ENCODE measurements at regions not wholly inside any gene's neighbourhood (a gene's known extent, or its start where the extent isn't known, plus 50 kb on each side); places are given as distances from the start of the nearest gene placed in this dataset.
"Not testable (repeated sequence)": the region's sequence is repeated elsewhere in the genome, so short reads cannot be mapped to it uniquely, and the experiment has no call there.

DNA sequence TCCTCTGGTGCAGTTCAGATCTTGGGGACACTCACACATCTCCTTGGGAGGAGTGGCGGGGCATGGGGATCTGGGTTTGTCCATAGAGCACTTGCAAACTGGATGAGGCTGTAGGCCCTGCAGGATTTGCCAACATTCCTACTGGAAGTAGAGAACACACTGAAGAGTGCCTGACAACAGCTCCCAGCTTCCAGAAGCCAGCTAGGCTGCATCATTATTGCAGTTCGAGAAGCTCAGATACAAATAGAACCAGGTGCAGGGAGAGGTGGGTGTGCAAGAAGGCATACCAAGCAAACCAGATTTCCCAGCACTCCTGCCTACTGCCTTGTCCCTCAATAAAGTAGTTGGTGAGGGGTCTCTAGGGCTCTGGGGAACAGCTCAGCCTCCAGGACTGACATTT lies 52.5 kb downstream of the RHOB start:
- CTCF ChIA-PET, result no interaction called here
- no peak overlapping the region for H3K27ac Mint-ChIP-seq

DNA sequence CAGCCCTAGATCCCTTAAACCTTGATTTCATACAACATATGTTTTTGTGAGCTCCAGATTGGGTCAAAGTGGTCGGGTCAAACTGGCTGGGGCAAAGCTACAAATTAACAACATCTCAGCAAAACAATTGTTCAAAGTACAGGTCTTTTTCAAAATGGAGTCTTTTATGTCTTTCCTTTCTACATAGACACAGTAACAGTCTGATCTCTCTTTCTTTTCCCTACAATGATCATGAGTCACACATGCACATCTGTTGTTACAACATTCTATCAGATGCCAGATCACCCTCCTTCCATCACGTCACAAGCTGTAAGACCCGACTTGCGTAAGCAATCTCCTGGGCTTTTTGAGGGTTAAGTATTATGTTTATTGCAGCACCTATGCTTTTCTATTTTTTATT lies 55.1 kb downstream of the RHOB start:
- Mint-ChIP-seq H3K27ac (no peak overlapping the region), H3K9me3 (no peaks in the 10 kb centered on the region), H3K36me3 (no peaks in the 10 kb centered on the region), H3K4me1 (no peaks in the 10 kb centered on the region), H3K4me3 (no peak overlapping the region), H3K27me3 (peaks cover 23% of the 10 kb centered on the region)
- CTCF ChIA-PET, result no interaction called here
- DNase-seq, result no peak

More for the DNA sequence above, 52.5 kb downstream of the RHOB start:
- H3K36me3 Mint-ChIP-seq, result no peaks in the 10 kb centered on the region
- H3K4me3 Mint-ChIP-seq, result no peak overlapping the region
- H3K27me3 Mint-ChIP-seq, result peaks cover 33% of the 10 kb centered on the region
- DNase-seq, result no peak
- H3K4me1 Mint-ChIP-seq, result peaks cover 3% of the 10 kb centered on the region
- no peaks in the 10 kb centered on the region for H3K9me3 Mint-ChIP-seq

DNA sequence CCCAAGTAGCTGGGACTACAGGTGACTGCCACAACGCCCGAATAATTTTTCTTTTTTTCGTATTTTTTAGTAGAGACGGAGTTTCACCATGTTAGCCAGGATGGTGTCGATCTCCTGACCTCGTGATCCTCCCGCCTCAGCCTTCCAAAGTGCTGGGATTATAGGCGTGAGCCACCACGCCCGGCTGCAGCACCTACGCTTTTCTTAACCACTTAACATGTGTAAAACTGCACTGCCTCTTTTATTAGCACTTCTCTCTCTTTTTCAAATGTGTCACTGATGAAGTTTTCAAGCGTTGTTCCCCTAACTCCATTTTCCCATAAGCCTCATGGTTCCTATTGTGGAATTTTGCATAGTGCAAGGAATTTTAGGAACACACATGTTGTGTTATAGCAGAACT lies 55.6 kb downstream of the RHOB start:
- CTCF ChIA-PET, H3K4me3 Mint-ChIP-seq, DNase-seq, H3K4me1 Mint-ChIP-seq, H3K9me3 Mint-ChIP-seq, H3K36me3 Mint-ChIP-seq, H3K27ac Mint-ChIP-seq: not testable (repeated sequence)
- H3K27me3 Mint-ChIP-seq, result peaks cover 19% of the 10 kb centered on the region

DNA sequence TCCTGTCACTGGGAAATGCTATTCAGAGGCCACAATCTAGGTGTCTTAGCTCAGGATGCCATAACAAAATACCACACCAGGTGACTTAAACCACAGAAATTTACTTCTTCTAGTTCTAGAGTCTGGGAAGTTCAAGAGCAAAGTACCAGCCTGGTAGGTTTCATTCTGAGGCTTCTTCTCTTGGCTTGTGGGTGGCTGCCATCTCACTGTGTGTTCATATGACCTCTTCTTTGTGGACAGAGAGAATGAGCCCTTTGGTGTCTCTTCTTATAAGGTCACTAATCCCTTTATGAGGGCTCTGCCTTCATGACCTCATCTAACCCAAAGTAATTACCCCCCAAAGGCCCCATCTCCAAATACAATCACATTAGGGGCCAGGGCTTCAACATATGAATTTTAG lies 57.3 kb downstream of the RHOB start:
- Mint-ChIP-seq H3K27me3 (peaks cover 14% of the 10 kb centered on the region), H3K27ac (no peak overlapping the region), H3K4me1 (no peaks in the 10 kb centered on the region), H3K4me3 (no peak overlapping the region), H3K36me3 (no peaks in the 10 kb centered on the region), H3K9me3 (no peaks in the 10 kb centered on the region)
- DNase-seq, result no peak
- CTCF ChIA-PET, result interaction anchor here (1.2 kb wide), 1 partner anchor 138 kb away, joined by 4 read pairs; no protein-coding TSS in a partner anchor

DNA sequence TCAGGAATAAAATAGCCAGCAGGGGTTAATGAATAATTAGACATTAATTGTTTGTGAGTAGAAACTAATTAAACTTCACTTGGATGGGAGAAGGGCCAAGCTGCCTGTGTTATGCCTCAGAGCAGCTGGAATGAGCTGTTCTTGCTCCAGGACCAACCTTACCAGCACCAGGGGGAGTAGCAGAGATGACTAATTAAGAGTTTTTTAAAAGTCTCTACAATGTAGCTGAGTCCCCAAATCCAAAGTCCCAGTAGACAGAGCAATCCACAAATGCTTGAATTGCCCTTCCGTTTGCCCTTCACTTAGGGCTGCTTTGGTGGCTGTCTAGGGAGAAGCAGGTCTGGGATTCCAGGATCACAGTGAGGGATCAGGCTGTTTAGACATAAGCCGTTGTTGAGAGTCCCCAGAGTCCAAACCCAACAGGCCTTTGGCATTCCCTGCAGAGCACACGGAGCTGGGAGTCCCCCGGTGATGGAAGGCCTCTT lies 59.4 kb downstream of the RHOB start:
- Mint-ChIP-seq H3K4me3 (no peak overlapping the region), H3K27ac (no peak overlapping the region)
- CTCF ChIA-PET, result interaction anchor here (1.3 kb wide), 1 partner anchor 136 kb away, joined by 3 read pairs; no protein-coding TSS in a partner anchor

DNA sequence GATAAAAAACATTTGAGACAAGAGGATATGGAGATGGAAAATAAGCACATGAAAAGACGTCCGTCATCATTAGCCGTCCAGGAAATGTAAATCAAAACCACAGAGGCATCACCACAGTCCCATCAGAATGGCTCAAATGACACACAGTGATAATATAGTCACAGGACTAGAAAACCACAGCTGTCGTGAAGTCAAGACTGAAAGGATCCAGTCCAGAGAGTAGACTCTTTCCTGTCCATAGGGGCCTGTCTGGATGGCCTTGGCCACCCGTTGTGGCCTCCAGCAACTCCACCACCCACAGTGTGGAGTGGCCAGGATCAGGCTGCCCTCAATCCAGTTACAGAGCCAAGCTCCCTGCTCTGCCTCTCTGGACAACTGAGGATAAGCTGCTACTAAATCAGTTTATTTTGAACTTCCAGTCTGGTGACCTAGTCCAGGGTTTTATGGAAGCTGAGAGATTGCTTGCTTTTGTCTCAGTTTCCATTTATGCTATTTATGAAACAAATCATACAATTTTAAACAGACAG lies 60.4 kb downstream of the RHOB start:
- H3K27ac Mint-ChIP-seq, result no peak overlapping the region
- no peaks in the 10 kb centered on the region for H3K36me3 Mint-ChIP-seq
- H3K4me3 Mint-ChIP-seq, result no peak overlapping the region
- peaks cover 4% of the 10 kb centered on the region for H3K27me3 Mint-ChIP-seq
- no peak for DNase-seq
- CTCF ChIA-PET, result no interaction called here
- H3K9me3 Mint-ChIP-seq, result no peaks in the 10 kb centered on the region
- no peaks in the 10 kb centered on the region for H3K4me1 Mint-ChIP-seq

More for the DNA sequence above, 59.4 kb downstream of the RHOB start:
- Mint-ChIP-seq H3K36me3 (no peaks in the 10 kb centered on the region), H3K9me3 (no peaks in the 10 kb centered on the region), H3K27me3 (peaks cover 4% of the 10 kb centered on the region), H3K4me1 (no peaks in the 10 kb centered on the region)
- DNase-seq, result no peak

DNA sequence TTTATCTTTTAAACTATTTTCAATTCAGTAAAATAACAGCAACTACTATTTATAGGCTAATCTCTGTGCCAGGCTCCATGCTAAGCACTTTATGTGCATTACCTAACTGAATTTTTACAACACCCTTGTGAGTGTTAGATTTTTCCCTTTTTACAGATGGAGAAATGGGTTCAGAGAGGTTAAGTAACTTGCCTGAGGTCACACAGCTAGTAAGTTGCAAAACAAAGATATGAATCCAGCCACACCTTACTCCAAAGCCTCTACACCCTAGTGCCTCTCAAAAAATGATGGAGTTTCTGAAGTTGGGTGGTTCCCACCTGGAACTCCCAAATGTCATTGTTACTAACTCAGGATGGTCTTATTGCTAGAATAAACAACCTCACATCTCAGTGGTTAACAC lies 60.8 kb downstream of the RHOB start:
- H3K36me3 Mint-ChIP-seq, result no peaks in the 10 kb centered on the region
- no peak overlapping the region for H3K4me3 Mint-ChIP-seq

DNA sequence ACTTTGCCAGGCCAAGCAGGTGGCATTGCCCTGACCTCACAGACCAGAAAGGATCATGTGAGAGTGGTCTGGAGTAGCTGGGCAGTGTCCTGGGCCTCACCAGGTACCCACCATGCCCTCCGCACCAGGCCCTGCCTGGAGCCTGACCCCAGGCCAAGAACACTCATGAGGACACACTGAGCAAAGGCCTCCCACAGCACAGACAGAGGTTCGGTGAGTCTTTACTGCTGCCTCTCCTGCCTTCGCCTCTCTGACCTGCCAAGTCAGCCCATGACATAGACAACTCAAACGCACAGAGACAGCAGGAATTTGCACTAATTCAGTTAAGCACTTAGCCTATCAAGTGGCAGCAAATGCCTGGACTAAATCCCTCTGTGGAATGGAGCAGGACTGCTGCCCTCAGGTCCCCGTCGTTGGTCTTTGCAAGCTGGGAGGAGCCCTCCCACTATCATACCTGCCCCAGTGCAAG lies 62.5 kb downstream of the RHOB start:
- Mint-ChIP-seq H3K27me3 (peaks cover 14% of the 10 kb centered on the region), H3K4me3 (no peak overlapping the region), H3K4me1 (no peaks in the 10 kb centered on the region), H3K36me3 (no peaks in the 10 kb centered on the region), H3K9me3 (no peaks in the 10 kb centered on the region), H3K27ac (no peak overlapping the region)
- no peak for DNase-seq
- CTCF ChIA-PET, result no interaction called here

More for the DNA sequence above, 60.8 kb downstream of the RHOB start:
- Mint-ChIP-seq H3K4me1 (no peaks in the 10 kb centered on the region), H3K9me3 (no peaks in the 10 kb centered on the region), H3K27me3 (peaks cover 4% of the 10 kb centered on the region), H3K27ac (no peak overlapping the region)
- CTCF ChIA-PET, result no interaction called here
- no peak for DNase-seq

DNA sequence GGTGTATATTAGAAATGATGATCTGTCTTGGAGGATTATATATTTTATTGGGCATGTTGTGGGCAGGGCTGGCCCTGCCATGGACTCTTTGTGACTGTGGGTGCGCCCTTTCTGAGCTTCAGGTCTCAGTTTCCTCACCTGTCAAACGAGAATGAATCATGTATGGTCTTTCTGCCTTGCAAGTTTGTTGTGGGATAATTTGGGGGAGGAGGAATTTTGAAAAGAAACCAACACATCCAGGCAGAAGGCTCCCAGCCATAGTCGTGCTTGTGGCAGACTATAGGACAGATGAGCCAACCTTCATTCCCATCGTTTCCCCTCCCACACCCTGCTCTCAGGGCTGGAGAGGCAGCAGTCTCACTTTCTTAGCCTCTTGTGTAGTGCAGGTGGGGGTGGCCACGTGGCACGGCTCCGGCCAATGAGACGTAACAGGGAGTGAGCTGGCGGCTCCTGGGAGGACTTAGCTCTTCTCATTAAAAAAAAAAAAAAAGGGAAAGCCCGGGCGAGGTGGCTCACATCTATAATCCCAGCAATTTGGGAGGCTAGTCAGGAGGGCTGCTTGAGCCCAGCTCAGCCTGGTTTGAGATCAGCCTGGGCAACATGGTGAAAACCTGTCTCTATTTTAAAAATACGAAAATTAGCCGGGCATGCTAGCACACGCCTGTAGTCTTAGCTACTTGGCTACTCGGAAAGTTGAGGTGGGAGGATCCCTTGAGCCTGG lies 63.1 kb downstream of the RHOB start:
- Mint-ChIP-seq H3K4me1 (no peaks in the 10 kb centered on the region), H3K9me3 (no peaks in the 10 kb centered on the region), H3K27me3 (peaks cover 16% of the 10 kb centered on the region), H3K27ac (no peak overlapping the region), H3K36me3 (no peaks in the 10 kb centered on the region), H3K4me3 (no peak overlapping the region)
- CTCF ChIA-PET, result no interaction called here
- DNase-seq, result no peak

DNA sequence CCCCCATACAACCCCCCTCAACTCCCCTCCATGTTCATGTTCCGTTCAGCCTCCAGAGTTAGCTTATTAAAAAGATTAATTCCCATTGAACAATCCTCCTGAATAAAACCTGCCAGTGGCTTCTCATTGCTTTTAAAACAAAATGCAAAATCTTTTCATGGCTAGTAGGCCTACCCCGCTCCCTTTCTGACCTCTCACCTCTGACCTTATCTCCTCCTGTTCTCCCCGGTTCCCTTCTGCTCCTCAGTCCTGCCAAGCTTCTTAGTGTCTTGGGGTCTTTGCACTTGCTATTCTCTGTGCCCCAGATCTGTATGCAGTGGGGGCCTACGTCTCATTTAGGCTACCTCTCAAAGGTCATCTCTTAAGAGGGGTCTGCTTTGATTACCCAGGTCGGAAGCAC lies 64.3 kb downstream of the RHOB start:
- no peaks in the 10 kb centered on the region for H3K36me3 Mint-ChIP-seq
- CTCF ChIA-PET, result no interaction called here

DNA sequence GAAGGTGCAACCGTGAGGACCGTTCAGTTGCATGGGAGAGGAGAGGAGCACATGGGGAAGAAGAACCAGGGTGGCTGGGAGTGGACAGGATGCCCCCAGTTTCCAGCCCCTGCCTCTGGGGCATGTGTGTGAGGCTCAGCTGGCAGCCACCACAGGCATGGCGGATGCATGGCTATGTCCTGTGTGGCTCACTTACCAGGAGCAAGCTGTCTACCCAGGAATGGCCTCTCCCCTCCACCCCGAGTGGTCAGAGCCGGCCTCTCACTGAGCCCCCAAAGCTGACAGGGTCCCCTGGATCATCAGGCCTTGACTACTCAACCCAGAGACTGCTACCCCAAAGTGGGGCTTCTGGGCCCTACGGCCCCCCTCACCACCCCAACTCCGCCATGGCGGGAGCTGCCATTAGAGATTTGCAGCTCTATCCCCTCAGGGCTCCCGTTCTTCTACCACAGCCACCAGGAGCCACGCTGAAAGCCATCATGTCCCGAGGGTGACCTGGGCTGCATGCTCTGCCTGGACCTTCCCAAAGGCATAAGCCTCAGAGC lies 65.3 kb downstream of the RHOB start:
- H3K4me1 Mint-ChIP-seq, result no peaks in the 10 kb centered on the region
- H3K36me3 Mint-ChIP-seq, result no peaks in the 10 kb centered on the region
- CTCF ChIA-PET, result no interaction called here
- no peaks in the 10 kb centered on the region for H3K9me3 Mint-ChIP-seq
- H3K4me3 Mint-ChIP-seq, result no peak overlapping the region
- H3K27ac Mint-ChIP-seq, result no peak overlapping the region
- H3K27me3 Mint-ChIP-seq, result peaks cover 18% of the 10 kb centered on the region
- no peak for DNase-seq

More for the DNA sequence above, 64.3 kb downstream of the RHOB start:
- H3K27ac Mint-ChIP-seq, result no peak overlapping the region
- no peaks in the 10 kb centered on the region for H3K4me1 Mint-ChIP-seq
- peaks cover 21% of the 10 kb centered on the region for H3K27me3 Mint-ChIP-seq
- no peaks in the 10 kb centered on the region for H3K9me3 Mint-ChIP-seq
- DNase-seq, result no peak
- no peak overlapping the region for H3K4me3 Mint-ChIP-seq

DNA sequence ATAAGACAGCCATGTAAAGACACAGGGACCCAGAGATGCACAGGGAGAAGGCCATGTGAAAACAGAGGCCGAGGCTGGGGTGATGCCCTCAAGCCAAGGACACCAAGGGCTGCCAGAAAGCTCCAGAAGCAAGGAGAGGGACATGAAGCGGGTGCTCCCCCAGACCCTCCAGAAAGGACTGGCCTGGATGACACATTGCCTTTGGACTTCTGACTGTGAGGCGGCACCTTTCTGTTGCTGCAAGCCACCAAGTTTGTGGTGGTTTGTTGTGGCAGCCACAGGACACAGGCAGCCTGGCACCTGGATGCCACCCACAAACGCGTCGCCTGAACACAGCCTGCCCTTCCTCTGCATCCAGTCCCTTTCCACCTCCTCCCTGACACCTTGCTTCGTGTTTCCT lies 67.1 kb downstream of the RHOB start:
- CTCF ChIA-PET, result no interaction called here
- DNase-seq, result no peak
- H3K27me3 Mint-ChIP-seq, result peaks cover 19% of the 10 kb centered on the region
- H3K9me3 Mint-ChIP-seq, result no peaks in the 10 kb centered on the region
- H3K4me1 Mint-ChIP-seq, result no peaks in the 10 kb centered on the region
- no peak overlapping the region for H3K27ac Mint-ChIP-seq
- no peaks in the 10 kb centered on the region for H3K36me3 Mint-ChIP-seq
- no peak overlapping the region for H3K4me3 Mint-ChIP-seq

DNA sequence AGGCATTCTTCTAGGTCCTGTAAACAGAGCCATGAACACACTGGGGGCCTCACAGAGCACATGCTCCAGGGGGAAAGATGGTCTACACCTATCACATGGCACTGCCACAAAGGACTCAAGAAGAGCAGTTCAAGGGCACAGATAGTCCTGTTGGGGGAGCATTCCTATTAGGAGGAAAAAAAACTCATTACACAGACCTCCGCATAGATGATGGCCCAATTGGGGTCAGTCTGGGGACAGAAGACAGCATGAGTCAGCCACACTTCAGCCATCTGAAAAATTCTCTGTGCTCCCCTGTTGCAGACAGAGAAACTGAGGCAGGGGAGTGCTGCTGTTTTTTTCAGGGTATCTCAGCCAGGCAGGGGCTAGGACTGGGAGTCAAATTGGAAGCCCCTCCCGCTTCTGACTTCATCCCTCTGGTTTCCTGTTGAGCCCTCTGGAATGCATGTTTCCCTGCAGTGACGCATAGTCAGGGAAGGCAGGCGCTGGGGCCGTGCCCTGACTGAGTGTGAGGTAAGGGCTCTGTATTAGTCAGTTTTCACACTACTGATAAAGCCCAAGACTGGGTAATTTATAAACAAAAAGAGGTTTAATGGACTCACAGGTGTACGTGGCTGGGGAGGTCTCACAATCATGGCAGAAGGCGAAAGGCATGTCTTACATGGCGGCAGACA lies 67.9 kb downstream of the RHOB start:
- Mint-ChIP-seq H3K9me3 (no peaks in the 10 kb centered on the region), H3K4me1 (no peaks in the 10 kb centered on the region), H3K36me3 (no peaks in the 10 kb centered on the region), H3K27ac (no peak overlapping the region), H3K4me3 (no peak overlapping the region), H3K27me3 (peaks cover 24% of the 10 kb centered on the region)
- CTCF ChIA-PET, result no interaction called here
- DNase-seq, result no peak

DNA sequence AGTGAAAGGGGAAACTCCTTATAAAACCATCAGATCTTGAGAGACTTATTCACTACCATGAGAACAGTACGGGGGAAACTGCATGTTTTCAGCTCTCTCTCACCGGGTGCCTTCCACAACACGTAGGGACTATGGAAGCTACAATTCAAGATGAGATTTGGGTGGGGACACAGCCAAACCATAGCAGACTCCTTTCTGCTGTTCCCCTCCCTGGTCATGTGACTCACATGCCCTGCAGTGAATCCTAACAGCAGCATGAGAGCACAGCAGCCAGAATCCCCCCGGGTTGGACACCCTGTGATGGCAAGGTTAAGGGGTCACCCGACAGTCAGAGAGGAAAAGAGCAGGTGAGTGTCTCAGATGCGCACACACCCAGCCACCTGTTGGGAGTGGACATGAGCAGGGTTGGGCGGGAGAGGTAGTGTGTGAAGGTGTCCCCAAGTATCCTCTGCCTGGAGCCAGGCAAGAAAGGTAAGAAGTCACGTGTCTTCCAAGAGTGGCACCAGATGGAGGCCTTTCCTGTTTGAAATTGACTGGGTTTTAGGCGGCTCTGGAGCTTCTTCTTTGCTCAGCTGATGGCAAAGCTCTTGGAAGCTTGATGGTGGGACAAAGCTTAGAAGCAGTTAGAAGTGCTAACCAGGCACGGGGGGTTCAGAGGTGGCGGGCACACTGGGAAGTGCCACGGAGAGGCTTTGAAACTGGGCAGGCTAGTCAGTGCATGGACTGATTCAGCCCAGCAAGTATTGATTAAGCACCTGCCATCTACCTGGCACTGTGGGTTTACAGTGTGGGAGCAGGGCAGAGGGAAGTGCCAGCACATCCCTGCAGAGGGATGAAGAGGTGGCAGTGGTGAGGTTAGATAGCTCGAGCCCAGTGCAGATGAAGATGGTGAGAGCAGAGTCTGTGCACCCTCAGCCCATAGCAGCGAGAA lies 68.7 kb downstream of the RHOB start:
- no peaks in the 10 kb centered on the region for H3K9me3 Mint-ChIP-seq
- no peaks in the 10 kb centered on the region for H3K36me3 Mint-ChIP-seq
- H3K27ac Mint-ChIP-seq, result no peak overlapping the region
- no peaks in the 10 kb centered on the region for H3K4me1 Mint-ChIP-seq
- H3K27me3 Mint-ChIP-seq, result peaks cover 24% of the 10 kb centered on the region
- no peak overlapping the region for H3K4me3 Mint-ChIP-seq
- DNase-seq, result no peak
- CTCF ChIA-PET, result no interaction called here
